GM21528 (cell line): ENCODE measurements at regions not wholly inside any gene's neighbourhood (a gene's known extent, or its start where the extent isn't known, plus 50 kb on each side); places are given as distances from the start of the nearest gene placed in this dataset.
A peak's percentile ranks its signal among the peaks of the same experiment; 100 is the strongest.

Experiments used
- ATAC-seq: cut with Tn5 transposase; IDR thresholded peaks from one replicate; pipeline ENCODE4 v1.9.1; 2021; ENCODE audit warnings: mild to moderate bottlenecking, moderate library complexity; ENCODE audit not compliant: unreplicated experiment, low FRiP score

DNA sequence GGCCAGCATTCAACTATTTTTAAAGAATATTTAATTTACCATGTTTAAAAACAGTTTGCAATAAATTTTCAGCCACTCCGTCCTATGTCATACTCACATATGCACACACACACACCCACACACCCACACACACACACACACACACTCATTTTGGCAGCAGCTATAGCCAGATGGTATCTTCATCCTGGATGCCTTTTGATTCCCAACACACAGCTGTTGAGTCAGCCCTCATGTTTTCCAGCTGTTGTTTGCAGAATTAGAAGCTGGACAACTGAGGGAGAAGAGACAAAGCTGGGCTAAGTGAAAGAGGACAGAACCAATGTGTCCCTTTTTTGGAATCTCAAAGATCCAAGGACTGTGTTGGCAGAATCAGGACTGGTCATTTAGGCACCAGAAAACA lies 80.0 kb upstream of the EGLN3 start:
- no peak for ATAC-seq

- ATAC-seq = no peak
These were observed 79.1 kb upstream of the EGLN3 start for GRCh38 chr14:34029921-34030334.

DNA sequence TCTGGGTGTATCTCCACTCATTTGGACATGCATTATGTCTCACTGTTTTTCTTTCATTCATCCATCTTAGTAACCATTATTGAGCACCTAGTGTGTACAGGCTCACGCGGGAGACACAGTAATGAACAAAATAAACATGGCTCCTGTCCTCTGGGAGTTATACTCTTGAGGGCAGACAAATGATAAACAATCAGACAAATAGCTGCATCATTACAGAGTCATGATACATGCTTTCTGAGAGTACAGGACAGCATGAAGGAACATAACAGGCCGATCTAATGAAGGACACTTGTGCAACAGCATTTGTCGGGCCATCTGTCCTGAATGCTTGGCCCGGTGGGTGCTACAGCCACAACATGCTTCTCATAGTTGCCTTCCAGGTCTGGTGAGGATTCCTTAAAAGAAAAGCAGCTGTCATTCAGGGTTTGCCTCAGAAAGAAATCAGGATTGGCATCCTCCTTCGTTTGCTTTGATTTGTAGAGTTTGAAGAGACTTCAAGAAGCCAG lies 77.2 kb upstream of the EGLN3 start:
- no peak for ATAC-seq

- ATAC-seq = no peak
These were observed 76.5 kb upstream of the EGLN3 start for GRCh38 chr14:34027130-34027989.

- ATAC-seq = no peak
These were observed 74.6 kb upstream of the EGLN3 start for GRCh38 chr14:34025325-34026017.

GRCh38 chr14:34024768-34025144 lies 73.9 kb upstream of the EGLN3 start:
- no peak for ATAC-seq

- no peak for ATAC-seq
These were observed 73.2 kb upstream of the EGLN3 start for GRCh38 chr14:34023824-34024767.

- ATAC-seq = no peak
These were observed 70.2 kb upstream of the EGLN3 start for GRCh38 chr14:34021096-34021495.

GRCh38 chr14:34020014-34020413 lies 69.1 kb upstream of the EGLN3 start:
- ATAC-seq = no peak

DNA sequence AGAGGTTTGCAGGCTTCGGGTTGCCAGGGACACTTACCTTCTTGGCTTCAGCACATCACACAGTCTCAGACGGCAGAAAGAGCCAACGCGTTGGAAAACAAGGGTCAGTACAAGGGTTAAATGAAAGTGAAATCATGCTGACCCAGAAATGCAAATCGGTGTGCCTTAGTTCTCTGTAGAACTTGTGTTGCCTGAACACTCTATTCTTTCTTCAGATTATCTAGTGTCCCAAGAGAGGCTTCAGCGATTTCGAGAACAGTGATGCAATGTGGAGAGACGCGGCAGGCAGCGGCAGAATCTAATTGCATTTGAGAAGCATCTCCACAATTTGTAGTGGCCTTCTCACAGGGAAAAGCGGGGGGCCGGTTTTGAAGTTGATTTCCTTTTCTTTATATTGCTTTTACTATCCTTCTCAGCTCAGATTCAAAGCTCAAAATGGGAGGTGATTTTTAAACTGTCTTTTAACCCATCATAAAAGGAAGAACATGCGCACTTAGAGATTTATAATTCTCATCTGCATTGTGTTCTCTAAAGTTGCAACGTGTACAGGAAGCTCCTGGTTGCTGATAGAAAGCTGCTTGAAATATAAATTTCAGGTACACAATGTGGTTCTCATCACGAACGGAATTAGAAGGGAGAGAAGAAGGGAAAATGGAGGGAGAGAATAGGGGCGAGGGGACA lies 67.8 kb upstream of the EGLN3 start:
- ATAC-seq = no peak

DNA sequence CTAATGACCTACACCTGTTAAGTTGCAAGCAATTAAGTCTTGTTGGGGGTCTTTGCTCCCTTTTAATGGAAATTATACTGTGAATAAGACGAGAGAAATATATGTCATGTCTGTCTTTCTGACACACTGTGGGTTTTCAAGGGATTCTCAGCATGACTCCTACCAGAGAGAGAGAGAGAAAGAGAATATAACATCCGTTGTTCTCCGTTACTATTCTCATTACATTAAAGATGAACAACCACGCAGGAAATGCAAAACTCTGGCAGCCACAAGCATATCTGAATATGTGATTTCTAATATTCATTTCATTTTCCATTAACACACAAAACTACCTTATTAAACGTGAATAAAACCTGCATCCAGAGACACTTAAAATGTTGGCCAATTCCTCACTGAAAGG lies 67.3 kb upstream of the EGLN3 start:
- no peak for ATAC-seq

- no peak for ATAC-seq
These were observed 64.5 kb upstream of the EGLN3 start for GRCh38 chr14:34015383-34015782.

DNA sequence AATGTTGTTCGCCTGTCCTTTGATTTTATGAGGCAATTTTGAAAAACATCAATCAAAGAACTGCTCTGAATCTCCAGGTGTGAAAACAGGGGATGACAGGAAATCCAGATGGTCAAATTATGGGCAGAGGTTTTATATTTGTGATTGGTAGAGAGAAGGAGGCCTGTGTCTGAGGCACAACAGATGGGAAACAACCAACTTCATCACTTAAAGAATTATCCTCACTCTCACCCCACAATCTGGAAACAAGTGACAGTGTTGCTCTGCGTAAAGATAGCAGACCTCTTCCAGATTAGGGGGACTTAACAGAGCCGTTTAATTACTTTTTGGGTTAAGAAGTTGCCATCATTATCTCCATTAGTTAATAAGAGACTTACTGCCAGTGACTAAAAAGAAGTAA lies 64.1 kb upstream of the EGLN3 start:
- no peak for ATAC-seq

DNA sequence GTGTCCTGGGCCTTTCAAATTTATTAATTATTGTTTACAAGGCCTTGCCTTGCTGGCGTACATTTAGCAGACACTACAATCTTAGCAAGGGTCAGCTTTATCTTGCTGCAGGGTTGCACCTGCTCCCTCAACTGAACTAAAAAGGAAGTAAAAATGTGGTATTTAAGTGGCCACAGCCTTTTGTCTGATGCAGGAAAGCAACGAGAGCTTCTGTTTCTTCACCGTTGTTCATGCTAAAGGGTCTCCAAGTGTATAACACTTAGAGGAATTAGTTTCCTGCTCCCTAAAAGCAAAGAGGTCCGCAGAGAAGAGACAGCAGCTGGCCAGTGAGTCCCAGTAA lies 62.8 kb upstream of the EGLN3 start:
- ATAC-seq = peak; percentile 50

DNA sequence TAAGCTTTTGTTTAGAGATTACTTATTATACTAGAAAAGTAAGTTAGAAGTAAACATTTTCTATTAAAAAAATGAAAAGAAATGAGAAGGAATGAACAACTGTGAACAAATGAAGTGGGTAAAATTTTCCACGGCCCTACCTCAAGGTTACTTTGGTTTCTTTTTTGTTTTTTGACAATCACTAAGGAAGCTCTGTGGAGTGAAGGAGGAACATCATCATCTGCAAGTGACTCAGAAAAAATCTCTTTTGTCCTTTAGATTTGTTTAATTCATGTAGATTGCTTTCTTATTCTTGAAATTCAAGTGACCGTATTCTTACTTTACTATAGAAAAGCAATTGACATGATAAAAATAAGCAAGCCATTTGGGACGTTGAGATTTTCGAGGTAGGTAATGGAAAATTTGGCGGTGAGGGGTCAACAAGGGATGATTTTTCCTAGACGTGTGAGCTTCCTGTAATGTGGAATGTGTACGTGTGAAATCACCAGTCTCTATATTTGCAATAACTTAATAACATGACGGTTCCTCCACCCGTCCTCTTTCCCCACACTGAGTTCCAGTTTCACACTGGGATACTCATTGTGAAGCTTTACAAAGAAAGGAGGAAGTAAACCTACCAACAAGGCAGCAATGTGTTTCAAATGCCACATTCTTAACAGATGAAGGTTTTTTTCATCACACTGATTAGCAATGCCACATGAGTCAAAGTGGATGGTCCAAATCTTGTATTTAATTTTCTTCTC lies 62.3 kb upstream of the EGLN3 start:
- ATAC-seq = peak; percentile 68

GRCh38 chr14:34012369-34012768 lies 61.5 kb upstream of the EGLN3 start:
- no peak for ATAC-seq

DNA sequence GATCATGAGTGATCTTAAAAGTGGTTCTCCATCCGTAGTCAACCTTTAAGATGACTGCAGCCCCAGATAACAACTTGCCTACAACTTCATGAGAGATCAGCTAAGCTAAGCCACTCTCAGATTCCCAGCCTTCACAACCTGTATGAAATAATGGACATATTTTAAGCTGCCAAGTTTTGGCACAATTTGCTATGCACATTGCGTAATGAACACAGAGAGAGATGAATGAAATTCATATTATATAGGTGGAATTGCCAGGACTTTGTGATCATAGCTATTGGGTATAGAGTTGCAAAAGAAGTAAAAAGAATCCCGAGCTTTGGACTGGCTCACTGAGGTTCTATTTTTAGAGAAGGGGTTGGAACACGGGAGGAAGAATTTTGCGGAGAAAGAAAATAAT lies 59.1 kb upstream of the EGLN3 start:
- ATAC-seq = no peak

- ATAC-seq = no peak
These were observed 57.0 kb upstream of the EGLN3 start for GRCh38 chr14:34007902-34008301.

DNA sequence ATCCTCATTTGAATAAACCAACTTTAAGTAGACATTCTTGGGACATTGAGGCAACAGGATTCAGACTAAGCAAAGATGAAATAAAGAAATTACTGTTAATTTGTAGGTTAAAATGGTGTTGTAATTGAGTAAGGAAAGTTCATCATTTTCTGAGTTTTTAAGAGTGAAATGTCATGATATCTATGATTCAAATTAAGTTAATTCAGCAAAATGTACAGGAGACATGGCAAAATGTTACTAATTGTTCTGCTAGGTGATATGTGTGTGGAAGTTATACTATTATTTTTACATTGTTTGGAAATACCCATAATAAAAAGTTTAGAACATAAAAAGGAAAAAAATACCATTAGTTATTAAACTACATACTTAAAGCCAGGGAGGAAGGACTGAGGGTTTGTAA lies 55.0 kb upstream of the EGLN3 start:
- no peak for ATAC-seq

GRCh38 chr14:34004881-34005280 lies 54.0 kb upstream of the EGLN3 start:
- no peak for ATAC-seq
